IPS-20b (cell line): ENCODE measurements at regions not wholly inside any gene's neighbourhood (a gene's known extent, or its start where the extent isn't known, plus 50 kb on each side); places are given as distances from the start of the nearest gene placed in this dataset.

Source experiments
- H3K27ac ChIP-seq: one replicate; pipeline ENCODE4 v1.5.1; 2013; ENCODE audit warnings: low read length
- H3K27me3 ChIP-seq: 2 replicates; pipeline ENCODE4 v1.6.1; 2013; ENCODE audit warnings: mild to moderate bottlenecking, low read length, inconsistent platforms; ENCODE audit not compliant: insufficient read depth
- H3K36me3 ChIP-seq: 2 replicates; pipeline ENCODE4 v1.6.1; 2013; ENCODE audit warnings: low read depth, mild to moderate bottlenecking, inconsistent platforms, low read length, moderate library complexity; ENCODE audit not compliant: insufficient read depth
- H3K4me1 ChIP-seq: 2 replicates; pipeline ENCODE4 v1.6.1; 2013; ENCODE audit warnings: mild to moderate bottlenecking, control low read depth, inconsistent platforms, low read length, moderate library complexity; ENCODE audit not compliant: insufficient read depth
- H3K4me3 ChIP-seq: 2 replicates; pipeline ENCODE4 v1.5.1; 2013; ENCODE audit warnings: mild to moderate bottlenecking, low read length, inconsistent platforms
- H3K9ac ChIP-seq: 2 replicates; pipeline ENCODE4 v1.6.1; 2013; ENCODE audit warnings: low read depth, mild to moderate bottlenecking, inconsistent platforms, low read length, moderate library complexity
- H3K9me3 ChIP-seq: 2 replicates; pipeline ENCODE4 v1.6.1; 2013; ENCODE audit warnings: mild to moderate bottlenecking, low read depth, low read length, inconsistent platforms; ENCODE audit not compliant: insufficient read depth

GRCh38 chr9:134996591-134997530, 79.1 kb upstream of the FCN1 start:
- no peak overlapping the region for H3K27ac ChIP-seq
- peaks cover 42% of the 10 kb centered on the region for H3K9me3 ChIP-seq
- H3K4me3 ChIP-seq = no peak overlapping the region
- no peak overlapping the region for H3K9ac ChIP-seq
- no peaks in the 10 kb centered on the region for H3K36me3 ChIP-seq
- H3K4me1 ChIP-seq = no peaks in the 10 kb centered on the region; the same call in 1 of the 2 replicates
- H3K27me3 ChIP-seq = no peaks in the 10 kb centered on the region

- Histone ChIP-seq H3K4me3 (no peak overlapping the region), H3K9me3 (peaks cover 58% of the 10 kb centered on the region), H3K27me3 (no peaks in the 10 kb centered on the region)
Observed at GRCh38 chr9:135000647-135001245, 83.0 kb upstream of the FCN1 start.

GRCh38 chr9:135001526-135001925, 83.8 kb upstream of the FCN1 start:
- Histone ChIP-seq H3K9me3 (peaks cover 58% of the 10 kb centered on the region), H3K4me3 (no peak overlapping the region), H3K4me1 (no peaks in the 10 kb centered on the region)

More at GRCh38 chr9:135000647-135001245, 83.0 kb upstream of the FCN1 start:
- Histone ChIP-seq H3K36me3 (no peaks in the 10 kb centered on the region), H3K9ac (no peak overlapping the region), H3K27ac (no peak overlapping the region), H3K4me1 (no peaks in the 10 kb centered on the region; the same call in 1 of the 2 replicates)

GRCh38 chr9:135002336-135002735, 84.6 kb upstream of the FCN1 start:
- no peaks in the 10 kb centered on the region for H3K4me1 ChIP-seq
- H3K9me3 ChIP-seq = peaks cover 58% of the 10 kb centered on the region
- H3K36me3 ChIP-seq = no peaks in the 10 kb centered on the region
- no peaks in the 10 kb centered on the region for H3K27me3 ChIP-seq
- H3K9ac ChIP-seq = no peak overlapping the region
- no peak overlapping the region for H3K4me3 ChIP-seq
- no peak overlapping the region for H3K27ac ChIP-seq

More at GRCh38 chr9:135001526-135001925, 83.8 kb upstream of the FCN1 start:
- Histone ChIP-seq H3K27me3 (no peaks in the 10 kb centered on the region), H3K27ac (no peak overlapping the region), H3K36me3 (no peaks in the 10 kb centered on the region), H3K9ac (no peak overlapping the region)

GRCh38 chr9:135002802-135003201, 84.7 kb upstream of the OLFM1 start:
- Histone ChIP-seq H3K4me1 (no peaks in the 10 kb centered on the region), H3K27ac (no peak overlapping the region), H3K36me3 (no peaks in the 10 kb centered on the region), H3K4me3 (no peak overlapping the region), H3K27me3 (no peaks in the 10 kb centered on the region), H3K9ac (no peak overlapping the region), H3K9me3 (peaks cover 55% of the 10 kb centered on the region)

GRCh38 chr9:135004772-135005171, 82.7 kb upstream of the OLFM1 start:
- Histone ChIP-seq H3K36me3 (no peaks in the 10 kb centered on the region), H3K4me3 (no peak overlapping the region), H3K9me3 (peaks cover 36% of the 10 kb centered on the region), H3K27ac (no peak overlapping the region), H3K4me1 (no peaks in the 10 kb centered on the region), H3K9ac (no peak overlapping the region), H3K27me3 (no peaks in the 10 kb centered on the region)

GRCh38 chr9:135006911-135007570, 80.4 kb upstream of the OLFM1 start:
- no peak overlapping the region for H3K27ac ChIP-seq
- no peaks in the 10 kb centered on the region for H3K4me1 ChIP-seq
- H3K9ac ChIP-seq = no peak overlapping the region
- H3K4me3 ChIP-seq = no peak overlapping the region
- no peaks in the 10 kb centered on the region for H3K36me3 ChIP-seq
- H3K9me3 ChIP-seq = peaks cover 14% of the 10 kb centered on the region
- no peaks in the 10 kb centered on the region for H3K27me3 ChIP-seq

GRCh38 chr9:135007601-135008000, 79.9 kb upstream of the OLFM1 start:
- Histone ChIP-seq H3K9ac (no peak overlapping the region), H3K4me3 (no peak overlapping the region), H3K36me3 (no peaks in the 10 kb centered on the region), H3K27me3 (no peaks in the 10 kb centered on the region), H3K27ac (no peak overlapping the region), H3K4me1 (no peaks in the 10 kb centered on the region), H3K9me3 (peaks cover 9% of the 10 kb centered on the region)

DNA sequence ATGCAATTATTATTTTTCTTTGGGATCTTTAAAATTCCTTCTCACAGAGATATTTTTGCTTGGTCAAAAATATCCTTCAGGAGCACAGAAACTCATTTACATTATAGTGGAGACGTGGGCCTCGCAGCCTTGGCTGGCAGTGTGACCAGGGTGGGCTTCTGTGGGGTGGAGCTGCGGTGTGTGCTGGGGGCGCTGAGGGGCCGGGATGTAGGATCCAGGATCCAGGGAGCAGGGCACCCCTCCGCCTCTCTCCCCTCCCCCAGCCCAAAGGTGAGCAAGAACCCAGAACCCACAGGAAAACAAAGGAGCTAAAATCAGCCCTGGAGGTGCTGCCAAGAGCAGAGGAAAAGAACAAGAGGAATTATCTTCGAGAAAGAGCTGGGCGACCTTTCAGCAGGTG, 79.1 kb upstream of the OLFM1 start:
- Histone ChIP-seq H3K9ac (no peak overlapping the region), H3K36me3 (no peaks in the 10 kb centered on the region), H3K27me3 (no peaks in the 10 kb centered on the region), H3K4me3 (no peak overlapping the region), H3K27ac (no peak overlapping the region), H3K9me3 (0 out of 2 replicates have a peak, but pooled peaks cover under 1% of the 10 kb centered on the region), H3K4me1 (no peaks in the 10 kb centered on the region)

DNA sequence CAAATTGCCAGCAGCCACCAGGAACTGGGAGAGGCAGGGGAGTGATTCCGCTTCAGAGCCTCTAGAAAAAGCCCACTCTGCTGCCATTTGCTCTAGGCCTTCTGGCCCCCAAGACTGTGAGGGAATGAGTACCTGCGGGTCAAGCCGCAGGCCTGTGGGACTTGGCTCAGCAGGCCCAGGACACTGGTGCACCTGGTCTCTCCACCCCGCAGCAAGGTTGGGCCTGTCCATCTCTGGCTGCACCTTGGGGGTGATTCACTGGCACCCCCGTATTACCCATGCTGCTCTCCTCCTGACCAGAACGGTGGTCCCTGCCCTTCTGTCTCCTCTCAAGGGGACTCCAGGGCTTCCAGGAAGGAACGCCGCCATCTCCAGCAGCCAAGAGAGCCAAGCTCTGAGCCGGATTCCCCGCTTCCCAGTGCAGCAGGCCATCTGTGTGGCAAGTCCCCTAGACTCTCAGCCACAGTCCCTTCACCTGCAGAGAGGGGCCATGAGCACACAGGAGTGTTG, 78.4 kb upstream of the OLFM1 start:
- no peaks in the 10 kb centered on the region for H3K27me3 ChIP-seq

DNA sequence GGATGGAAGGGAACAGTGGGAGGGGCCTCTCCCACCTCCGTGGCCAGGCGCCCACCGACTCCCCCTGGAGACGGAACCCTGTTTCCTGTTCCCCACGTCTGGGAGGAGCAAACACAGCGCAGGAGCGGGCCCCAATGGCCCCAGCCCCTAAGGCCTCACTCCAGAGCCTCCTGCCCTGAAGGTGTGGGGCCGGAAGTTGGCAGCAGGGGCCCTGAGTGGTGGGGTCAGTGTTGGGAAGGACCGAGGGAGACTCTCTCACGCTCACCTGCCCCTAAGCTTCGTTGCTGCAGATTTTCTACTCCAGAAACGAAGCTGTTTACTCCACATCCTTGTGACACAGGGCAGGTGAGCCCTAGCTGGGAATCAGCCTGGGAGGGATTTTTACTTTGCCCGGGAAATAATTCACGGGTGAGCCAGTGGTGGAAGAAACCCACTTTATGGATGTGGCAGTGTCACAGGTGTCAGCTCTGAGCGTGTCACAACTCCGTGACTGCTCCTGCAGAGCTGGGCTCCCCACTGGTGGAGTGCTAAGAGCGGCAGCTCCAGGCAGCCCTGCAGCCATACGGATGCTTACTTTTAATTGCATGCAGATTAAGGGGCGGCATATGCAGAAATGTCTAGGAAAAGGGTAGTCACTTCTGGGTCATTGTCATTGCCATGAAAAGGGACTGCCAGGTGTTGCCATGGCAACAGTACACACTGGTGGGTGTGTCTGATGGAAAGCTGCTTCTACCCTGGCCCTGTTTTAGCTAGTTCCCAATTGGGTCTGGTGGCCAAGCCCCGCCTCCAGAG, 77.5 kb upstream of the OLFM1 start:
- Histone ChIP-seq H3K4me3 (no peak overlapping the region), H3K27me3 (no peaks in the 10 kb centered on the region), H3K27ac (no peak overlapping the region), H3K9me3 (no peaks in the 10 kb centered on the region), H3K4me1 (no peaks in the 10 kb centered on the region), H3K9ac (no peak overlapping the region), H3K36me3 (no peaks in the 10 kb centered on the region)

More for the DNA sequence above, 78.4 kb upstream of the OLFM1 start:
- Histone ChIP-seq H3K4me1 (no peaks in the 10 kb centered on the region), H3K9me3 (no peaks in the 10 kb centered on the region), H3K9ac (no peak overlapping the region), H3K4me3 (no peak overlapping the region), H3K36me3 (no peaks in the 10 kb centered on the region), H3K27ac (no peak overlapping the region)
